ENCODE measurements at regions not wholly inside any gene's neighbourhood (a gene's known extent, or its start where the extent isn't known, plus 50 kb on each side); places are given as distances from the start of the nearest gene placed in this dataset.

GRCh38 chr9:106487266-106487665 lies 375.7 kb upstream of the ZNF462 start:
- no peak for TF ChIP-seq POLR2AphosphoS5 (IDR thresholded peaks at IDR 0.05; ENCODE audit: borderline replicate concordance, low read depth, low read length)
- TF ChIP-seq EZH2 (IDR thresholded peaks at IDR 0.05): no peak
- no peak for TF ChIP-seq FOXP2 (optimal IDR thresholded peaks at IDR 0.05; ENCODE audit: control extremely low read depth, extremely low read length, insufficient read depth)

All from SK-N-MC (cell line).